AG04450 (cell line): ENCODE measurements at regions not wholly inside any gene's neighbourhood (a gene's known extent, or its start where the extent isn't known, plus 50 kb on each side); places are given as distances from the start of the nearest gene placed in this dataset.

Source experiments
- CTCF ChIA-PET: fragments of 300-600, 350-600 bp; formaldehyde crosslinking; extraction: SDS; loops from one replicate; lab custom pipeline; 2022; ENCODE audit warnings: antibody characterized with exemption, inconsistent platforms; lab: Charles Lee
- POLR2A ChIA-PET: fragments of 350-600 bp; formaldehyde crosslinking; extraction: SDS; loops from one replicate; lab custom pipeline; 2021; ENCODE audit warnings: antibody characterized with exemption, inconsistent platforms; lab: Yijun Ruan, JAX
- DNase-seq: peaks from one replicate; pipeline ENCODE4 v3.0.0-alpha.2; 2011; ENCODE audit warnings: low read depth, low spot score
- H3K27ac ChIP-seq: one replicate; pipeline ENCODE4 v1.5.1; 2012; ENCODE audit warnings: low read depth, low read length, control low read depth
- H3K27me3 ChIP-seq: one replicate; pipeline ENCODE4 v1.6.0; 2012; ENCODE audit warnings: low read length; ENCODE audit not compliant: control insufficient read depth, insufficient read depth
- H3K4me3 ChIP-seq: 2 replicates; pipeline ENCODE4 v1.5.1; 2011; ENCODE audit warnings: mild to moderate bottlenecking, low read depth, low read length, control low read depth
- H3K9me3 ChIP-seq: 2 replicates; pipeline ENCODE4 v1.5.1; 2012; ENCODE audit warnings: low read length; ENCODE audit not compliant: control insufficient read depth, insufficient read depth
- TF ChIP-seq, protein P1 (sequence below): IDR thresholded peaks from 2 replicates; pipeline ENCODE4 v1.5.1; 2011; ENCODE audit warnings: low read depth, low read length, control low read depth, inconsistent platforms

DNA sequence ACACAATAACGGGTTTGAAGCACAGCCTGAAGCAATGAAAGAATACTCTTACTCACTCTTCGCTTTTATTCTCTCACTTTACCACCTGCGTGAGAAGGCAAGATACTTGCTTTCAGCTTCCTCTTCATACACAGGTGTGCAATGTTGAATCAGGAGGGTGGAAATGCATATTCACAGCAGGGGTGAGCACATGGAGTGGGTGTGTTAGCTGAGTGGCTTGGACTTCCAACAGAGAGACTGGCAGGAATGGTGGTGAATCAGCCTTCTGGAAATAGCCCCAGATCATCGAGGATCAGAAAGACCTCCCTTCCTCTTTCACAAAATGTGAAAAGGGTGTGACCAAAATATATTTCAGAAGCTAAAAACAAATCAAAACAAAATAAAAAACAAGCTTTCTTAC is 521.2 kb downstream of the STIM2 start:
- Histone ChIP-seq H3K4me3 (no peak overlapping the region), H3K9me3 (no peaks in the 10 kb centered on the region; the same call in none of the 2 replicates), H3K27me3 (no peaks in the 10 kb centered on the region), H3K27ac (no peak overlapping the region)
- no peak for DNase-seq
- ChIA-PET POLR2A (no interaction called here), CTCF (interaction anchor here (0.7 kb wide), 1 partner anchor 971 kb away, joined by 3 read pairs; no protein-coding TSS in a partner anchor)
- TF ChIP-seq, protein P1, sequence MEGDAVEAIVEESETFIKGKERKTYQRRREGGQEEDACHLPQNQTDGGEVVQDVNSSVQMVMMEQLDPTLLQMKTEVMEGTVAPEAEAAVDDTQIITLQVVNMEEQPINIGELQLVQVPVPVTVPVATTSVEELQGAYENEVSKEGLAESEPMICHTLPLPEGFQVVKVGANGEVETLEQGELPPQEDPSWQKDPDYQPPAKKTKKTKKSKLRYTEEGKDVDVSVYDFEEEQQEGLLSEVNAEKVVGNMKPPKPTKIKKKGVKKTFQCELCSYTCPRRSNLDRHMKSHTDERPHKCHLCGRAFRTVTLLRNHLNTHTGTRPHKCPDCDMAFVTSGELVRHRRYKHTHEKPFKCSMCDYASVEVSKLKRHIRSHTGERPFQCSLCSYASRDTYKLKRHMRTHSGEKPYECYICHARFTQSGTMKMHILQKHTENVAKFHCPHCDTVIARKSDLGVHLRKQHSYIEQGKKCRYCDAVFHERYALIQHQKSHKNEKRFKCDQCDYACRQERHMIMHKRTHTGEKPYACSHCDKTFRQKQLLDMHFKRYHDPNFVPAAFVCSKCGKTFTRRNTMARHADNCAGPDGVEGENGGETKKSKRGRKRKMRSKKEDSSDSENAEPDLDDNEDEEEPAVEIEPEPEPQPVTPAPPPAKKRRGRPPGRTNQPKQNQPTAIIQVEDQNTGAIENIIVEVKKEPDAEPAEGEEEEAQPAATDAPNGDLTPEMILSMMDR: no peak

DNA sequence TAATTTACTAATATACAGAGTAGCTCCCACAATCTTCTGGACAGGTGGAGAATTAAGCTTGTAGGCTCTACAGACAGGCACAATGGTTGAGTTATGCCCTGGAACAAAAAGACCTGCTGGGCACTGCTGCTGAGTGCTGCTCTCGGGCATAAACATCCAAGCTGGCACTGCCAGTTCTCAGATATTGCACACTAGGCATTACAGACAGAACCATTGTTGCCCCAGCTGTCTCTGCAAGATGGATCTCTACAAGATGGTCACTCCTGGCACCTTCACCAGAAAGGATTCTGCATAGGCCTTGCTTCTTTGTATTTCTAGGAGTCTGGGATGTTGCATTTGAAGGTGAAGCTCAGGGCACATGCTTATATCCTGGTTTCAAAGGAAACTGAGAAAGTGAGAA is 527.1 kb downstream of the STIM2 start:
- TF ChIP-seq, protein P1: no peak
- CTCF ChIA-PET: no interaction called here
- no peak overlapping the region for H3K4me3 ChIP-seq
- no peak overlapping the region for H3K27ac ChIP-seq
- POLR2A ChIA-PET: no interaction called here
- DNase-seq: no peak
- no peaks in the 10 kb centered on the region; the same call in 1 of the 2 replicates for H3K9me3 ChIP-seq
- H3K27me3 ChIP-seq: no peaks in the 10 kb centered on the region

DNA sequence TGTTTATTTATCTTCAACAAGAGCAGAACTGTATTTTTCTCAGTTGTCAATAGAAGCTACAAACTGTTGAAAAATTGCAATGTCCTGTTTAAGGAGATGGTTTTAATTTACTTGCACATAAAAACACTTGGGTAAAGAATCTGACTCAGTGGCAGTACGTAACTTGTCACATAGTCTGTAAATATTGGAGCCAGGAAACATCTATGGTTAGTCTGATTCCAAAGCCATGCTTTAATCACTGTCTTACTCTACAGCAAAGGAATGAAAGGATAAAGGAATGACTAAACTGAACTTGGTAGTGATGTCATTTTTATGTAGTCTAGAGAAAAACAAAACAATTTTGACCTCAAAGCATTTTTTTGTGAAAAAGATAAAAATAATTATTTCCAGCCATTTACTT is 537.2 kb downstream of the STIM2 start:
- DNase-seq: no peak
- ChIA-PET CTCF (no interaction called here), POLR2A (no interaction called here)
- TF ChIP-seq, protein P1: no peak
- Histone ChIP-seq H3K27ac (no peak overlapping the region), H3K9me3 (peaks cover 8% of the 10 kb centered on the region), H3K27me3 (no peaks in the 10 kb centered on the region), H3K4me3 (no peak overlapping the region)

GRCh38 chr4:27398631-27399310 is 538.1 kb downstream of the STIM2 start:
- no peaks in the 10 kb centered on the region for H3K27me3 ChIP-seq
- POLR2A ChIA-PET: no interaction called here
- CTCF ChIA-PET: no interaction called here
- H3K9me3 ChIP-seq: peaks cover 8% of the 10 kb centered on the region
- TF ChIP-seq, protein P1: no peak
- no peak for DNase-seq
- H3K27ac ChIP-seq: no peak overlapping the region
- H3K4me3 ChIP-seq: no peak overlapping the region

DNA sequence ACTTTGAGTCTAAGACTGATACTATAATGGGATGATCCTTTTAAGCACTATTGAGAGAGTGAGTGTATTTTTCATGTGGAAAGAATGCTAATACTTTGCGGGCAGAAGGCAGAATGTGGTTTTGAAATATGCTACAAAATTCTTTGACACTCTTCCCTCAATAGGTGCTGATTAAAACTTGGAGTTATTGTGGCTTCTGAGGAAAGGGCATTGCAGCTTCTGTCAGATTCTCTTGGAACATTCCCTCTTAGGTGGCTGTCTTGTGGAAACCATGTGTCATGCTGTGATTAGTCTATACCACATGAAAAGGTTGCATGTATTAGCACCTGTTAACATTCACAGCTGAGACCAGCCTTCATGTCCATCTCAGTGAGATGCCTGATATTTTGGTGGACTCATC is 547.0 kb downstream of the STIM2 start:
- H3K27me3 ChIP-seq: no peaks in the 10 kb centered on the region
- CTCF ChIA-PET: no interaction called here
- no peak overlapping the region for H3K27ac ChIP-seq
- no peak overlapping the region for H3K4me3 ChIP-seq
- peaks cover 3% of the 10 kb centered on the region; the same call in 1 of the 2 replicates for H3K9me3 ChIP-seq
- POLR2A ChIA-PET: no interaction called here
- no peak for DNase-seq
- TF ChIP-seq, protein P1: no peak
